ENCODE measurements at regions not wholly inside any gene's neighbourhood (a gene's known extent, or its start where the extent isn't known, plus 50 kb on each side); places are given as distances from the start of the nearest gene placed in this dataset.

- TF ChIP-seq CTCF (IDR thresholded peaks at IDR 0.05) (no peak), POLR2A (IDR thresholded peaks at IDR 0.05) (no peak)
Measured at GRCh38 chr4:55296096-55296495, 49.9 kb upstream of the SRD5A3 start.
